ENCODE measurements at regions not wholly inside any gene's neighbourhood (a gene's known extent, or its start where the extent isn't known, plus 50 kb on each side); places are given as distances from the start of the nearest gene placed in this dataset.

DNA sequence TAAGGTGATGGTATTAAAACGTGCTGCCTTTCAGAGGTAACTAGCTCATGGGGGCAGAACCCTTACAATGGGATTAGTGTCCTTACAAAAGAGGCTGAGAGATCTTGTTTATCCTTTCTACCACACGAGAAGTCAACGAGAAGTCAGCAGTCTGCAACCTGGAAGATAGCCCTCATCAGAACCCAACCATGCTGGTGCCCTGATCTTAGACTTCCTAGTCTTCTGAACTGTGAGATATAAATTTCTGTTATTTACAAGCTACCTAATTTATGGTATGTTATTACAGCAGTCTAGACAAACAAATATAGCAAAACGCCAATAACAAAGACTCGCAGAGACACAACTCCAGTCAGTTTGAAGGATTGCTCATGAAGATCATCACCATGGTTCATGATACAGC, 157.5 kb upstream of the TMEM106B start:
- H3K4me3 ChIP-seq = no peak overlapping the region
- no peaks in the 10 kb centered on the region for H3K36me3 ChIP-seq (replicated peaks in 1 of 2)
- intact Hi-C loops (cut with DNase I) = no loop called here
- H3K9me3 ChIP-seq (replicated peaks in 1 of 3) = peaks cover 0 to 4% (median 0%) of the 10 kb centered on the region in 3 donors
- DNase-seq = no peak
- TF ChIP-seq, protein P1, sequence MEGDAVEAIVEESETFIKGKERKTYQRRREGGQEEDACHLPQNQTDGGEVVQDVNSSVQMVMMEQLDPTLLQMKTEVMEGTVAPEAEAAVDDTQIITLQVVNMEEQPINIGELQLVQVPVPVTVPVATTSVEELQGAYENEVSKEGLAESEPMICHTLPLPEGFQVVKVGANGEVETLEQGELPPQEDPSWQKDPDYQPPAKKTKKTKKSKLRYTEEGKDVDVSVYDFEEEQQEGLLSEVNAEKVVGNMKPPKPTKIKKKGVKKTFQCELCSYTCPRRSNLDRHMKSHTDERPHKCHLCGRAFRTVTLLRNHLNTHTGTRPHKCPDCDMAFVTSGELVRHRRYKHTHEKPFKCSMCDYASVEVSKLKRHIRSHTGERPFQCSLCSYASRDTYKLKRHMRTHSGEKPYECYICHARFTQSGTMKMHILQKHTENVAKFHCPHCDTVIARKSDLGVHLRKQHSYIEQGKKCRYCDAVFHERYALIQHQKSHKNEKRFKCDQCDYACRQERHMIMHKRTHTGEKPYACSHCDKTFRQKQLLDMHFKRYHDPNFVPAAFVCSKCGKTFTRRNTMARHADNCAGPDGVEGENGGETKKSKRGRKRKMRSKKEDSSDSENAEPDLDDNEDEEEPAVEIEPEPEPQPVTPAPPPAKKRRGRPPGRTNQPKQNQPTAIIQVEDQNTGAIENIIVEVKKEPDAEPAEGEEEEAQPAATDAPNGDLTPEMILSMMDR (IDR thresholded peaks at IDR 0.05) = no peak
- no peak for TF ChIP-seq POLR2A (IDR thresholded peaks at IDR 0.05)
- H3K27ac ChIP-seq = no peak overlapping the region
- H3K27me3 ChIP-seq = no peaks in the 10 kb centered on the region
- 63 to 89% (median 66%) methylated on average over 5 of the region's 5 CpGs for WGBS, 4 donors
- no peaks in the 10 kb centered on the region for H3K4me1 ChIP-seq (replicated peaks in 1 of 2)

DNA sequence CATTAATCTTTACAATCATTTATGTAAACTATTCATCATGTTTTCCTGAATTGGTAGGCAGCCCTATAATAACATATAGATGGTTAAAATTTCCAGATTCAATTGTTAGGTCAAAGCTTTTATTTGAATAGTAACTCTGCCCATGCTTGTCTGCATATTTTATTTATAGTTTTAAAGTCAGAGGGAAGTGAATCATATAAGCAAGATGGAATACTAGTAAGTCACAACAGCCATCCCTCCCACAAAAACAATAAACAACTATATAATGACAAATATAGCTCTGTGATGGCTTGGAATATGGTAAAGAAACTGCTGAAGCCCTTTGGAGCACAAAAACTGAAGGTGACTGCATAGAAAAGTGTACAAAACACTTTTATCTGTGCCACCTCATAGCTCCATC, 156.3 kb upstream of the TMEM106B start:
- TF ChIP-seq, protein P1 (IDR thresholded peaks at IDR 0.05) = no peak
- TF ChIP-seq POLR2A (IDR thresholded peaks at IDR 0.05) = no peak
- intact Hi-C loops (cut with DNase I) = no loop called here
- no peak for DNase-seq
- H3K36me3 ChIP-seq (replicated peaks in 1 of 2) = no peaks in the 10 kb centered on the region
- no peaks in the 10 kb centered on the region for H3K4me1 ChIP-seq (replicated peaks in 1 of 2)
- H3K9me3 ChIP-seq (replicated peaks in 1 of 3) = peaks cover 0 to 4% (median 0%) of the 10 kb centered on the region in 3 donors
- no peaks in the 10 kb centered on the region for H3K27me3 ChIP-seq
- no peak overlapping the region for H3K27ac ChIP-seq
- no peak overlapping the region for H3K4me3 ChIP-seq

DNA sequence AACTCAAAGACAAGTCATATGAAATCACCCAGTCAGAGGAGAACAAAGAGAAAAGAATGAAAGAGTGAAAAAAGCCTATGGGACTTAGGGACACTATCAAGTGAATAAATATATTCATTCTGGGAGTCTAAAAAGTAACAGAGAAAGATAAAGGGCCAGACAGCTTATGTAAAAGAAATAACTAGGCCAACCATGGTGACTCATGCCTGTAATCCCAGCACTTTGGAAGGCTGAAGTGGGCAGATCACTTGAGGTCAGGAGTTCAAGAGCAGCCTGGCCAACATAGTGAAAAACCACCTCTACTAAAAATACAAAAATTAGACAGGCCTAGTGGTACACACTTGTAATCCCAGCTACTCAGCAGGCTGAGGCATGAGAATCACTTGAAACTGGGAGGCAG, 154.7 kb upstream of the TMEM106B start:
- no peak for DNase-seq
- Histone ChIP-seq H3K27me3 (no peaks in the 10 kb centered on the region), H3K27ac (no peak overlapping the region), H3K4me1 (replicated peaks in 1 of 2) (no peaks in the 10 kb centered on the region), H3K9me3 (replicated peaks in 1 of 3) (peaks cover 0 to 4% (median 0%) of the 10 kb centered on the region in 3 donors), H3K36me3 (replicated peaks in 1 of 2) (no peaks in the 10 kb centered on the region), H3K4me3 (no peak overlapping the region)
- no peak for TF ChIP-seq POLR2A (IDR thresholded peaks at IDR 0.05)
- TF ChIP-seq, protein P1 (IDR thresholded peaks at IDR 0.05) = no peak
- intact Hi-C loops (cut with DNase I) = no loop called here

DNA sequence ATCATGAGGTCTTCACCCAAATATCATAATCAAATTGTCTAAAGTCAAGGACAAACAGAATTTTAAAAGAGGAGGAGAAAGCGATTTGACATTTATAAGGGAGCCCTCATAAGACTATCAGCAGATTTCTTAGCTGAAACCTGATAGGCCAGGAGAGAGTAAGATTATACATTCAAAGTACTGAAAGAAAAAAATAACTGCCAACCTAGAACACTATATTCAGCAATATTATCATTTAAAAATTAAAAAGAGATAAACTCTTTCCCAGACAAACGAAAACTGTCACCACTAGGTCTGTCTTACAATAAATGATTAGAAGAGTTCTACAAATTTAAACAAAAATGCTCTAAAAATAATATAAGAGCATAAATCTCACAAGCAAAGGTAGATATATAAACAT, 154.1 kb upstream of the TMEM106B start:
- DNase-seq = no peak
- Histone ChIP-seq H3K27ac (no peak overlapping the region), H3K4me1 (replicated peaks in 1 of 2) (no peaks in the 10 kb centered on the region), H3K36me3 (replicated peaks in 1 of 2) (no peaks in the 10 kb centered on the region), H3K9me3 (replicated peaks in 1 of 3) (peaks cover 0 to 4% (median 0%) of the 10 kb centered on the region in 3 donors), H3K27me3 (no peaks in the 10 kb centered on the region), H3K4me3 (no peak overlapping the region)
- no peak for TF ChIP-seq POLR2A (IDR thresholded peaks at IDR 0.05)
- TF ChIP-seq, protein P1 (IDR thresholded peaks at IDR 0.05) = no peak
- intact Hi-C loops (cut with DNase I) = no loop called here
- WGBS, 4 donors = 57 to 87% (median 82%) methylated on average over 2 of the region's 2 CpGs

Measured in adrenal gland (tissue), 9 donors.